ENCODE measurements at regions not wholly inside any gene's neighbourhood (a gene's known extent, or its start where the extent isn't known, plus 50 kb on each side); places are given as distances from the start of the nearest gene placed in this dataset.

DNA sequence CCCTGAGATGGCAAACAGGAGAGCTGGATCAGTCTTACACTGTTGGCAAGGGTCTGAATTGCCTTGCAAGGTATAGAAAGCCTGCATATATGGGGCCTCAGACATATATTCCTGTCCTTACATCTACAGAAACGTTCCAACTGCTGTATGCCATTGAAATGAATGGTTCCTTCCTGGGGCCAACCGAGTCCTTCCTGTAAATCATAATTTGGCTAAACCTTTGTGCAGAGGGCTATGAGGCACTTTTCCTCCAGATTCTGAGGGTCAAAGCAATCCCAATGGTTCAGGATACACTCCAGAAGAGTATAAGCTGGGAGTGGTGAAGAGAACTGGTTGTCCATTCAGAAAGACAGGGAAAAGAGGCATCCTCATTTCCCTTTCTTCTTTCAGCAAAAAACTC is 190.5 kb downstream of the PTPRC start:
- H3K27ac ChIP-seq (replicated peaks), result no peak overlapping the region
- DNase-seq (ENCODE audit: low read depth in 1 of 2, low spot score in 1 of 2), result no peak
- no peaks in the 10 kb centered on the region for H3K27me3 ChIP-seq (ENCODE audit: insufficient read depth, poor library complexity, severe bottlenecking)
- TF ChIP-seq SPI1 (IDR thresholded peaks at IDR 0.05; ENCODE audit: borderline replicate concordance, low read depth) (no peak), CTCF (IDR thresholded peaks at IDR 0.05; ENCODE audit: insufficient read depth, low read length) (no peak), GABPA (IDR thresholded peaks at IDR 0.05; ENCODE audit: low read depth) (no peak), REST (IDR thresholded peaks at IDR 0.05; ENCODE audit: insufficient replicate concordance, low read depth) (no peak), POLR2AphosphoS5 (IDR thresholded peaks at IDR 0.05; ENCODE audit: low read depth) (no peak)
- no peak overlapping the region for H3K4me3 ChIP-seq (replicated peaks; ENCODE audit: insufficient read depth, low read length)

DNA sequence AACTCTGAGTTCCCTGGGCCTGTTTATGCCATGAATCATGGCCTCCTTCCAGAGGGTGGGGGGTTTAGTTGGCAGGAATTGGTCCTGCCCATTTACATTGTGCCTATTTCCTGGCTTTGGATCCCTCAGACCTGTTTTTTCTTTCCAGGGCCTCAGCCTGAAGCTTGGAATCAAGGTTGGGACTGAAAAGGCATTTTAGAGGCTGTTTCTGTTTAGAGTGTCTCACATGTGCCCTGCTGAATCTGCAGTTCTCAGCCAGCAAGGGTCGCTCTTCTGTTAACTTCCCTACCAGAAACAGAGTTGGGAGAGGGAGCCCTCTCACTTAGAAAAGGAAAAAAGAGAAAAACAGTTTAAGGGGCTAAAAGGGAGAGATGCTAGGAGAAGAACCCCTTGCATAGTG is 191.1 kb downstream of the PTPRC start:
- TF ChIP-seq SPI1 (IDR thresholded peaks at IDR 0.05; ENCODE audit: borderline replicate concordance, low read depth), result no peak
- no peak for TF ChIP-seq POLR2AphosphoS5 (IDR thresholded peaks at IDR 0.05; ENCODE audit: low read depth)
- no peak for TF ChIP-seq CTCF (IDR thresholded peaks at IDR 0.05; ENCODE audit: insufficient read depth, low read length)
- TF ChIP-seq GABPA (IDR thresholded peaks at IDR 0.05; ENCODE audit: low read depth), result no peak
- TF ChIP-seq REST (IDR thresholded peaks at IDR 0.05; ENCODE audit: insufficient replicate concordance, low read depth), result no peak
- H3K27me3 ChIP-seq (ENCODE audit: insufficient read depth, poor library complexity, severe bottlenecking), result no peaks in the 10 kb centered on the region
- H3K27ac ChIP-seq (replicated peaks), result no peak overlapping the region
- no peak for DNase-seq (ENCODE audit: low read depth in 1 of 2, low spot score in 1 of 2)
- H3K4me3 ChIP-seq (replicated peaks; ENCODE audit: insufficient read depth, low read length), result no peak overlapping the region

- TF ChIP-seq POLR2AphosphoS5 (IDR thresholded peaks at IDR 0.05; ENCODE audit: low read depth), result no peak
- no peak for TF ChIP-seq GABPA (IDR thresholded peaks at IDR 0.05; ENCODE audit: low read depth)
- no peak for TF ChIP-seq CTCF (IDR thresholded peaks at IDR 0.05; ENCODE audit: insufficient read depth, low read length)
- TF ChIP-seq SPI1 (IDR thresholded peaks at IDR 0.05; ENCODE audit: borderline replicate concordance, low read depth), result no peak
- no peak for TF ChIP-seq REST (IDR thresholded peaks at IDR 0.05; ENCODE audit: insufficient replicate concordance, low read depth)
- H3K4me3 ChIP-seq (replicated peaks; ENCODE audit: insufficient read depth, low read length), result no peak overlapping the region
- H3K27me3 ChIP-seq (ENCODE audit: insufficient read depth, poor library complexity, severe bottlenecking), result no peaks in the 10 kb centered on the region
- no peak for DNase-seq (ENCODE audit: low read depth in 1 of 2, low spot score in 1 of 2)
- no peak overlapping the region for H3K27ac ChIP-seq (replicated peaks)
Observed at GRCh38 chr1:198830412-198830811, 191.6 kb downstream of the PTPRC start.

All from HL-60 (cell line).